Muscle layer of colon (tissue), 2 donors: ENCODE measurements at regions not wholly inside any gene's neighbourhood (a gene's known extent, or its start where the extent isn't known, plus 50 kb on each side); places are given as distances from the start of the nearest gene placed in this dataset.
"Not testable (repeated sequence)": the region's sequence is repeated elsewhere in the genome, so short reads cannot be mapped to it uniquely, and the experiment has no call there.

Experiments used
- H3K27ac ChIP-seq: one replicate; pipeline ENCODE4 v1.7.0; 2013; ENCODE audit warnings: low read depth, mild to moderate bottlenecking, low read length, moderate library complexity
- H3K27me3 ChIP-seq, 2 donors: one replicate each; pipeline ENCODE4 v1.7.0; 2013; ENCODE audit warnings: low read length in 2 of 2, mild to moderate bottlenecking in 2 of 2; ENCODE audit not compliant: insufficient read depth in 2 of 2, control insufficient read depth in 1 of 2
- H3K36me3 ChIP-seq: one replicate; pipeline ENCODE4 v1.7.0; 2013; ENCODE audit warnings: mild to moderate bottlenecking, low read length; ENCODE audit not compliant: insufficient read depth
- H3K4me1 ChIP-seq: one replicate; pipeline ENCODE4 v1.7.0; 2013; ENCODE audit warnings: mild to moderate bottlenecking, low read length; ENCODE audit not compliant: insufficient read depth
- H3K4me3 ChIP-seq, 2 donors: one replicate each; pipeline ENCODE4 v1.7.0; 2013; ENCODE audit warnings: low read length in 2 of 2, low read depth in 1 of 2, mild to moderate bottlenecking in 1 of 2, moderate library complexity in 1 of 2
- H3K9ac ChIP-seq: one replicate; pipeline ENCODE4 v1.7.0; 2013; ENCODE audit warnings: low read length
- H3K9me3 ChIP-seq: one replicate; pipeline ENCODE4 v1.7.0; 2013; ENCODE audit warnings: mild to moderate bottlenecking, low read length
- donor health status: abdominal sarcoma.
- donor health status: Adenocarcinoma of cecum.

GRCh38 chrX:13955975-13956374 is 73.7 kb downstream of the GEMIN8 start:
- Histone ChIP-seq H3K4me1 (no peaks in the 10 kb centered on the region), H3K9me3 (no peaks in the 10 kb centered on the region), H3K9ac (no peak overlapping the region), H3K36me3 (no peaks in the 10 kb centered on the region), H3K27me3 (peaks cover 0 to 4% of the 10 kb centered on the region in 2 donors), H3K27ac (no peak overlapping the region), H3K4me3 (no peak overlapping the region)

DNA sequence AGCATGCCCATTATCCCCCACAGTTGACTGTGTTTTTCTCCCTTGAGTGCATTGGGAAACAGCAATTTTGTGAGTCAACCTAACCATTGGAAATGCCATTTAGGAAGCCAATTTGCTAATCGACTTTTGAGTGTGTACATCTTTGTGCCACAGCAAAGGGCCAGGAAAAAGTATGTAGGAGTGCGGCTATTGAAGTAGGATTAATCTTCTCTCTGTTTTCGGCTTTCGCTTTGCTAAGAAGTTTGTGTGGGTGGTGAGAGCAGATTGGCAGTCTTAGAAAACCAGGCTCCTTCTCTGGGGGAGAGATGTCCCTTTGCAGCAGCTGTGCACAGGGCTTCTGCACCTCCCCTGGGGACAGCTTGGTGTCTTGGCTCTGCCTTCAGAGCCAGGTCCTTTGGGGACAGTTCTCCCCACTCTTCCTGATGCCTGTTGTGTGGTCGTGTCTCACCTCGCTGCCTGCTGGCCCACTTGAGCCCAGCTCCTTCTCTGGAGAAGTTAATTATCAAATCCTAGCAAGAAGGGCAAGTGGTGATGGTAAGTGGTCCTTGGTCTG is 74.5 kb downstream of the GEMIN8 start:
- no peak overlapping the region for H3K9ac ChIP-seq
- H3K27me3 ChIP-seq, result peaks cover 0 to 4% of the 10 kb centered on the region in 2 donors
- H3K4me3 ChIP-seq, result no peak overlapping the region
- H3K27ac ChIP-seq, result no peak overlapping the region
- no peaks in the 10 kb centered on the region for H3K36me3 ChIP-seq
- no peaks in the 10 kb centered on the region for H3K4me1 ChIP-seq
- H3K9me3 ChIP-seq, result no peaks in the 10 kb centered on the region

DNA sequence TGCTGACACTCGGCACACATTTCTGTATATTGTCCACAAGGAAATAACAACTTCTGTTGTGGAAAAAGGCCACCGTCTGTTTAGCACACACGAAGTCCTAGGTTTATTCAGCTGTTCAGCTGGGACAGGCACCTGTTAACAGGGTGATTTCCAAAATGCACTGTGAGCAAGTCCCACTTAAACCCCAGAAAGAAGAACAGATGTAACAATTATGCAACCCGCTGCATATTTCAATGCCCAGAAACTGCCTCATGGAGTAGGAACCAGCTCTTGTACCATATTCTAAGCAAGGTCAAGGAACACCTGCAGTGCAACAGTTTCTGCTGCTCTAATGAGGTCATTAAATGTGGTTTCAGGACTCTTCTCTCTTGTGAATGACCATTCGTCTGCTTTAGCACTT is 77.1 kb downstream of the GEMIN8 start:
- no peak overlapping the region for H3K4me3 ChIP-seq
- H3K27ac ChIP-seq, result no peak overlapping the region
- no peaks in the 10 kb centered on the region for H3K27me3 ChIP-seq
- no peaks in the 10 kb centered on the region for H3K4me1 ChIP-seq
- no peaks in the 10 kb centered on the region for H3K36me3 ChIP-seq
- no peaks in the 10 kb centered on the region for H3K9me3 ChIP-seq
- H3K9ac ChIP-seq, result no peak overlapping the region

DNA sequence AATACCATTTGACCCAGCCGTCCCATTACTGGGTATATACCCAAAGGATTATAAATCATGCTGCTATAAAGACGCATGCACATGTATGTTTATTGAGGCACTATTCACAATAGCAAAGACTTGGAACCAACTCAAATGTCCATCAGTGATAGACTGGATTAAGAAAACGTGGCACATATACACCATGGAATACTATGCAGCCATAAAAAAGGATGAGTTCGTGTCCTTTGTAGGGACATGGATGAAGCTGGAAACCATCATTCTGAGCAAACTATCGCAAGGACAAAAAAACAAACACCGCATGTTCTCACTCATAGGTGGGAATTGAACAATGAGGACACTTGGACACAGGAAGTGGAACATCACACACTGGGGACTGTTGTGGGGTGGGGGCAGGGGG is 83.5 kb downstream of the GEMIN8 start:
- not testable (repeated sequence) for H3K36me3 ChIP-seq, H3K9ac ChIP-seq, H3K4me3 ChIP-seq

DNA sequence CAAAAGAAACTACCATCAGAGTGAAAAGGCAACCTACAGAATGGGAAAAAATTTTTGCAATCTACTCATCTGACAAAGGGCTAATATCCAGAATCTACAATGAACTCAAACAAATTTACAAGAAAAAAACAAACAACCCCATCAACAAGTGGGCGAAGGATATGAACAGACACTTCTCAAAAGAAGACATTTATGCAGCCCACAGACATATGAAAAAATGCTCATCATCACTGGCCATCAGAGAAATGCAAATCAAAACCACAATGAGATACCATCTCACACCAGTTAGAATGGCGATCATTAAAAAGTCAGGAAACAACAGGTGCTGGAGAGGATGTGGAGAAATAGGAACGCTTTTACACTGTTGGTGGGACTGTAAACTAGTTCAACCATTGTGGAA is 83.9 kb downstream of the GEMIN8 start:
- H3K4me1 ChIP-seq, H3K9me3 ChIP-seq, H3K36me3 ChIP-seq, H3K9ac ChIP-seq, H3K4me3 ChIP-seq, H3K27me3 ChIP-seq, H3K27ac ChIP-seq: not testable (repeated sequence)

More for the DNA sequence above, 83.5 kb downstream of the GEMIN8 start:
- not testable (repeated sequence) for H3K9me3 ChIP-seq, H3K4me1 ChIP-seq, H3K27ac ChIP-seq, H3K27me3 ChIP-seq

GRCh38 chrX:13940671-13941070 is 89.0 kb downstream of the GEMIN8 start:
- H3K27me3 ChIP-seq, result peaks cover 35 to 38% of the 10 kb centered on the region in 2 donors
- peaks cover 5% of the 10 kb centered on the region for H3K4me1 ChIP-seq
- no peak overlapping the region for H3K9ac ChIP-seq
- no peaks in the 10 kb centered on the region for H3K36me3 ChIP-seq
- H3K4me3 ChIP-seq, result no peak overlapping the region
- H3K27ac ChIP-seq, result no peak overlapping the region
- H3K9me3 ChIP-seq, result no peaks in the 10 kb centered on the region

- H3K36me3 ChIP-seq, result no peaks in the 10 kb centered on the region
- no peak overlapping the region for H3K9ac ChIP-seq
- no peak overlapping the region for H3K27ac ChIP-seq
- H3K9me3 ChIP-seq, result no peaks in the 10 kb centered on the region
- H3K4me3 ChIP-seq, result no peak overlapping the region
- H3K27me3 ChIP-seq, result peaks cover 38 to 45% of the 10 kb centered on the region in 2 donors
- H3K4me1 ChIP-seq, result peaks cover 5% of the 10 kb centered on the region
These were observed 89.7 kb downstream of the GEMIN8 start for GRCh38 chrX:13939741-13940597.

GRCh38 chrX:13938829-13939530 is 90.7 kb downstream of the GEMIN8 start:
- H3K27me3 ChIP-seq, result peaks cover 41 to 55% of the 10 kb centered on the region in 2 donors
- no peak overlapping the region for H3K9ac ChIP-seq
- H3K36me3 ChIP-seq, result no peaks in the 10 kb centered on the region
- H3K4me3 ChIP-seq, result peak overlapping the region in 1 of 2 donors; percentile 54
- H3K27ac ChIP-seq, result no peak overlapping the region
- H3K9me3 ChIP-seq, result no peaks in the 10 kb centered on the region
- peaks cover 5% of the 10 kb centered on the region for H3K4me1 ChIP-seq

GRCh38 chrX:13938051-13938828 is 91.5 kb downstream of the GEMIN8 start:
- no peak overlapping the region for H3K27ac ChIP-seq

GRCh38 chrX:13937370-13938050 is 92.2 kb downstream of the GEMIN8 start:
- Histone ChIP-seq H3K27ac (no peak overlapping the region), H3K4me3 (peak overlapping the region; percentile 42 to 54), H3K27me3 (peaks cover 48 to 58% of the 10 kb centered on the region in 2 donors), H3K9me3 (no peaks in the 10 kb centered on the region), H3K4me1 (peaks cover 5% of the 10 kb centered on the region), H3K9ac (no peak overlapping the region), H3K36me3 (no peaks in the 10 kb centered on the region)

More at GRCh38 chrX:13938051-13938828, 91.5 kb downstream of the GEMIN8 start:
- H3K4me1 ChIP-seq, result peaks cover 5% of the 10 kb centered on the region
- H3K36me3 ChIP-seq, result no peaks in the 10 kb centered on the region
- no peaks in the 10 kb centered on the region for H3K9me3 ChIP-seq
- H3K9ac ChIP-seq, result no peak overlapping the region
- peak overlapping the region; percentile 42 to 54 for H3K4me3 ChIP-seq
- peaks cover 48 to 58% of the 10 kb centered on the region in 2 donors for H3K27me3 ChIP-seq
